GM18498 (cell line): ENCODE measurements at regions not wholly inside any gene's neighbourhood (a gene's known extent, or its start where the extent isn't known, plus 50 kb on each side); places are given as distances from the start of the nearest gene placed in this dataset.

ENCODE experiments used
- ATAC-seq: cut with Tn5 transposase; IDR thresholded peaks from one replicate; pipeline ENCODE4 v1.9.1; 2021; ENCODE audit warnings: mild to moderate bottlenecking, moderate library complexity; ENCODE audit not compliant: unreplicated experiment

DNA sequence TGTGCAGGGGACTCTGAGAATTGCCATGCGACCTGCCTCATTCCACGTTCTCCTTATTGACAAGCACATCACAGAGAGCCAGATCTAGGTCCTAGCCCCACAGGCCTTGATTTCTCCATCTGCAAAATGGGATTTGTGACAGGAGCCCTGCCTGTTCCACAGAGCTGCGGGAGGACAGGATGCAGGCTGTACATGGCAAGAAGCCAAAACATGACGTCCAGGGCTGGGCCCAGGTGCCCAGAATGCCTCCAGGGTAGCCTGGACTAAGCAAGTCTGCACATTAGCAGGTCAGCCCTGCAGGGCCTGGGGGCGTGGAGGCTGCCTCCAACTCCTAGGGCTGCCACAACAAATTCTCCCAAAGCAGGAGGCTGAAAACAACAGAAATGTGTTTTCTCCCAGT is 235.7 kb upstream of the SDK2 start:
- ATAC-seq: no peak

DNA sequence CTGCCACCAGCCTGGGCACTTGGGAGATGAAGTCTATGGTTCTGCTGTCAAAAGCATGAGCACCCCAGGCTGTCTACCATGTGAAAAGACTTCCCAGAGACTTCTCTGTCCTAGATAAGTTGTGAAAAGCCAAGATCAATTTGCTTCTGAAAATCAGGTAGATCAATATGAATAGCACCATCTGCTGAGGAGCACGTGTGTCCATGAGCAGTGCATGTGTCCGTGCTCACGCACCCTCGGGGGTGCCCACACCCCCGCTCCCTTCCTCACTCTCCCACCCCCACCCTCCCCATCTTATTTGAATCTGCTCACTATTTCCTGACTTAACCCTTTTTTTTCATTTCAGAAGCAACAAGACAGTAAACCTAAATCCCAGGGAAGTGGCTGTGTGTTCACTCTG is 238.3 kb upstream of the SDK2 start:
- ATAC-seq: no peak

DNA sequence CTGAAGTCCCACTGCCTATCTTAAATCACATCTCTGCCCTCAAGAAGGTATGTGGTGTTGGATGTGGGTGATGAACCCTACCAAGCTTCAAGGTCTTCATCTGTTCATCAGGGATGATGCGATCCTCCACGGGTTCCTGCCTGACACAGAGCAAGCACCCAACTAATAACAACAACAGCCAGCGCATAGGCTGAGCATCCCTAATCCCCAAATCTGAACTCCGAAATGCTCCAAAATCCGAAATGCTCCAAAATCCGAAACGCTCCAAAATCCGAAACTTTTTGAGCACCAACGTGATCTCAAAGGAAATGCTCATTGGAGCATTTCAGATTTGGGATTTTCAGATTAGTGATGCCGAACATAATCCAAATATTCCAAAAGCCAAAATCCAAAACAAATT is 238.9 kb upstream of the SDK2 start:
- ATAC-seq: no peak

GRCh38 chr17:73887739-73888138 is 243.5 kb upstream of the SDK2 start:
- ATAC-seq: no peak

DNA sequence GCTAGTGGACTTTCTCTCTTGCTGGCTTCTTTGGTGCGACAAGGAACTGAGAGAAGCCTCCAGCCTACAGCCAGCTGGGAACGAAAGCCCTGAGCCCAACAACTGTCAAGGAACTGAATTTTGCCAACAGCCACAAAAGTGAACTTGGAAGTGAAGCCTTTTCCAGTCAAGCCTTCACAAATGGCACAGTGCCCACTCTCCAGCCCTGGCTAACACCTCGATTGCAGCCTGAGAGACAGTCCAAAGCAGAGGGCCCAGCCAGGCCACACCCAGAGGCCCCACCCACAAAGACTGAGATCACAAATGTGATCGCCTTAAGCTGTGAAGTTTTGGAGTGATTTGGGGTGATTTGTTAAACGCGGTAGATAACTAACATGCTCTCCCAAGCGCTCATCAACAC is 244.6 kb upstream of the SDK2 start:
- ATAC-seq: no peak

DNA sequence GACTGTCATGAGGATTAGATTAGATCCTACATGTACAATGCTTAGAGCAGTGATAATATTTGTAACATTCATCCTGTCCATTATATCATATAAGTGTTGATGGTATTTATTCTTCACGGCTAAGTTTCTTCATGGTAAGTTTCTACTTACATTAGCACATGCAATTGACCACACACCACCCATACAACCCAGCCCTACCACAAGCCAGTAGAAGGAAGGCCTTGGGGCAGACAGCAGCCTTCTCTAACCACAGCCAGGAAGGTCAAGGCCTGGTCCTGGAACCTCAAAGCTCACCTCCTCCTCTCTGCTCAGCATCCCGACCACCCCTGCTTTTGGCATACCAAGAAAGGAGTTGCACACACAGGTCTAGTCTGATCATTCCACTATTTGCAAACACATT is 245.2 kb upstream of the SDK2 start:
- no peak for ATAC-seq

GRCh38 chr17:73890831-73891405 is 246.7 kb upstream of the SDK2 start:
- no peak for ATAC-seq

- no peak for ATAC-seq
Measured at GRCh38 chr17:73895157-73895556, 250.9 kb upstream of the SDK2 start.

- ATAC-seq: no peak
Measured at GRCh38 chr17:73896966-73897365, 252.7 kb upstream of the SDK2 start.

GRCh38 chr17:73899839-73900238 is 255.6 kb upstream of the SDK2 start:
- ATAC-seq: no peak

DNA sequence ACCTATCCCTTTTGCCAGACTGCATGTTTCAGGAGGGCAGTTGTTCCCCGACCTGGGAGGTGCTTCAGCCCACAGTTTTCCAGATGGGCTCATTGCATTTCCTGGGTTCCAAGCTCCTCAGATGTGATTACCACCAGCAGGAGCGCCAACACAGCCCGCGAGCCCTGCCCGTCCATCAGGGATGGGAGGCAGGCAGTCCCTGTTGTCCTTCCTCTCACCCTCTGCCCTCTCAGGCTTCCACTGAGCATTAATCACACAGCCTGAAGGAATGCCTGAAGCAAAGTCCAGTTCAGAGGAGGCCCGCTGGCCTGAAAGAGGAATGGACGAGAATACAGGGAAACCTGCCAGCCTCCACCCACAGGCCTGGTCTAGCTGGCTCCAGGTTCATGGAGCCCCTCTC is 256.3 kb upstream of the SDK2 start:
- ATAC-seq: no peak

GRCh38 chr17:73901249-73901648 is 257.0 kb upstream of the SDK2 start:
- ATAC-seq: no peak

- no peak for ATAC-seq
Measured at GRCh38 chr17:73901661-73902415, 257.6 kb upstream of the SDK2 start.

- no peak for ATAC-seq
Measured at GRCh38 chr17:73902416-73903181, 258.4 kb upstream of the SDK2 start.

DNA sequence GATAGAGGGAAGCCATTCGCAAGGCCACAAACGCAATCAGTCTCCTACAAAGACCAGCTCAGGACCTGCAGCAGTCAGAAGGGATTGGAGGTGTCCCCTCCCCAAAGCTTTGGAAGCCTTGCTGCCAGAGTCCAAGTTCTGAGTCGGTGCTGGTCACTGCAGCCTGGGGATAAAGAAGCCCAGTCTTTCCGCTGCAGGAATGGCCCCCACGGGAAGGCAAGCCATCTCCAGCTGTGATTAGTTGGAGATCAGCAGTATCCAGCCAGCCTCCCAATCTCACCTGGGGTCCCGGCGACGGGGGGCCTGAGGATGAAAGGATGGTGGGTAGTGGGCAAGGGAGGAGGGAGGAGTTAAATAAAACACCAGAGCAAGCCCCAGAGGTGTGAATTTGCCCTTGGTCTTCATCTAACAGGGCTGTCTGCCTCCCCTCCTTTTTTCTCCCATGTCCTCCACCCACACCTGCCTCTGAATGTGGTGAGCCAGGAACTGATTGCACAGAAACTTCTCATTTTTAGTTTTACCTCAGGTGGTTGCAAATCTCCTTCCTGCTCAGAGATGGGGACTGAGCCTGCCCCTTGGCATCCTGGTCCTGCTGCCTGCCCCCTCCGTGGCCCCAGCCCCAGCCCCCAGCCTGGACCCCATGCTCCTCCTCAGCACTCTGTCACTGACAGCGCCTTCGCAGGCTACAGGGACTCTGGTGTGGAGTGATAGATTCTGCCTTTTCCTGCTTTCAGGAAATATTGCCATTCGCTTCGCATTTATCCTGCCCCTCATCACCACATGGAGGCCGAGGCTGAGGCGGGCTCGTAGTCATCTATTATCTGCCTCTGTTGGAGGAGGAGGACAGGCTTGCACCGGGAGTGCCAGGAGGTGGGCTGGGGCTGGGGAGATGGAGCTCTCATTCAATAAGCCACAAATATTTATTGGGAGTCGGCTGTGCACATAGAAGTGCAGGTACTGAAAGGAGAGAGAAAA is 262.9 kb upstream of the SDK2 start:
- no peak for ATAC-seq

DNA sequence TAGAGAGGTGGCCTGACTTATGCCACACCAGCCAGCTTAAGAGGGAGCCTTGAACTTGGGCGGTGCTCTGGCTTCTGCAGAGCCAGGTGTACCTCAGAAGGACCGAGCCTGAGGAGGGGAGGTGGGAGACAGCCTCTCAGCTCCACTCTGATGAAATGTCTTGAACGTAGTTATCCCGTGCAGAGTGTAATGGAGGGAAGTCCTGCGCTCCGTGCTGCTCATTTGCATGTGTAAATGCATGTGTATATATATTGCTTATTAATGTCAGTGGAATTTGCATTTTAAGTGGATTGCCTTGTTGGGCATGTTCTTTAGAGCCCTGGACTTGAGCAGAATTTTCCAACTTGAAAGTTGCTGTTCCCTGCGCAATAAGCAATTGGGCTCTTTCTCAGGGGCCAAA is 264.9 kb upstream of the SDK2 start:
- no peak for ATAC-seq

- ATAC-seq: no peak
Measured at GRCh38 chr17:73910206-73910605, 266.0 kb upstream of the SDK2 start.

DNA sequence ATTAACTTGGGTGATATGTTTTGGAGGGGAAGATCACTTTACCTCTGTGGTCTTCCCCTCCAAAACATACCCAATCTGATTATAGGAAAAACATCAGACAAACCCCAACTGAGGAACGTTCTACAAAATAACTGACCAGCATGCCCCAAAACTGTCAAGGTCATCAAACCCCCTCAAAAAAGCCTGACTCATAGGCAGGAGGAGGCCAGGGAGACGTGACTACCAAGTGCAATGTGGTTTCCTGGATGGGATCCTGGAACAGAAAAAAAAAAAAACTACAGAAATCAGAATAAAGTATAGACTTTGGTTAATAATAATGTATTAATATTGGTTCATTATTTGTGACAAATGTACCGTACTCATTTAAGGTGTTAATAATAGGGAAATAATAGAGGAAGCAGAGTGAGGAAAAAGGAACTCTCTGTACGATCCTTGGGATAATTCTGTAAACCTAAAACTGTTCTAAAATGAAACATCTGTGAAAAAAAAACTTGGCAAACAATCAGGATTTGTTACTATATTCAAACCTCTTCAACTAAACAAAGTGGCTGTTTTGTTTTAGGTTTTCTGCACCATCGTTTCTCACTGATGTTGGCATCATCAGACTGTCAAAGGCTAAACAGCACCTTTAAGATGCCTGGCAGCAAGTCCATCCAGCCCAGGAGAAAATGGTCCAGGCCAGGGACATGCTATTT is 266.7 kb upstream of the SDK2 start:
- no peak for ATAC-seq

DNA sequence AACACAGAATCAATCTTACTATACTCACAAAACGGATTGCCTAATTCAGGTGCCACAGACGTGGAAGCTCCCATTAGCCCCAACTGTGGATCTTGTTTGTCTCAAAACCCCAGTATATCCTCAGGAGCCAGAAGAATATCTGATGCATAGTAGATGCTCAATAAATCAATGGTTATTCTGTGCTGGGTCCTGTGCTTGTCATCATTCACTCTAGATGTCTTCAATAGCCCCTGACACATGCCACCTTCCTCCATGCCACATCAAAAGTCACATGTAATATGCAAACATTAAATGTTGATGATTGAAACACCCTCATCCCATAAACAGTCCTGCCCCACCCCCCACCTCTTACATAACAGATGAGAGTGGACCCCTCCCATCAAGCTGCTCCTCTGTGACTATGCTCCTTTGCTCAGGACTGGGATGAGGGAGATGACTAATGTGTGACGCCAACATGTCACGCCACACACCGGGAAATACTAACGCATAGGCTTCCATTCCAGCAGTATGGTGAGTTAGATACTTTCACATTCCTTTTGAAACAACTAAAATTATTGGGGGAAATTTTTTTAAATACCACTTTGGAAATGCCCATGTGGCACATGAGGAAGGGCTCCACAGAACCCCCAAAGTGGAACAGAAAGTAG is 267.6 kb upstream of the SDK2 start:
- no peak for ATAC-seq

DNA sequence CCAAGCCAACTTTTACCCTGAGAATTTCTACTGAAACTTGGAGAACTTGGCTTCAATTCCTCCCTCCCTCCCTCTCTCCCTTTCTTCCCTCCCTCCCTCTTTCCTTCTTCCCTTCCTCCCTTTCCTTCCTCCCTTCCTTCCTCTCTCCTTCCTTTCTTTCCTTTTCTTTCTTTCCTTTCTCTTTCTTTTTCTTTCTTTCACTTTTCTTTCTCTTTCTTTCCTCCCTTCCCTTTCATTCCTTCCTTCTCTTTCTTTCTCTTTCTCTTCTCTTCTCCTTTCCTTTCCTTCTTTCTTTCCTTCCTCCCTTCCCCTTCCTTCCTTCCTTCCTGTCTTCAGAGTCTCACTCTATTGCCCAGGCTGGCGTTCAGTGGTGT is 268.1 kb upstream of the SDK2 start:
- ATAC-seq: no peak
